ENCODE measurements at regions not wholly inside any gene's neighbourhood (a gene's known extent, or its start where the extent isn't known, plus 50 kb on each side); places are given as distances from the start of the nearest gene placed in this dataset.

GRCh38 chrX:150152036-150152435, 211.1 kb upstream of the MAMLD1 start:
- H4K20me1 ChIP-seq (replicated peaks; ENCODE audit: control insufficient read depth, insufficient read depth, low read length) = no peaks in the 10 kb centered on the region
- no peak overlapping the region for H3K4me2 ChIP-seq (ENCODE audit: insufficient read depth, low read length)
- TF ChIP-seq ESRRA (IDR thresholded peaks at IDR 0.05; ENCODE audit: borderline replicate concordance, low read depth) (no peak), ESRRB (CRISPR knock-in tag; IDR thresholded peaks at IDR 0.05; ENCODE audit: borderline replicate concordance) (no peak), GTF2A2 (tag; IDR thresholded peaks at IDR 0.05) (no peak), ZNF395 (CRISPR knock-in tag; IDR thresholded peaks at IDR 0.05) (no peak), ARHGAP35 (IDR thresholded peaks at IDR 0.05; ENCODE audit: partially characterized antibody) (no peak), NELFE (IDR thresholded peaks at IDR 0.05; ENCODE audit: insufficient read depth, insufficient read length) (no peak)
- no peaks in the 10 kb centered on the region for H3K9me1 ChIP-seq (ENCODE audit: control insufficient read depth, insufficient read depth, low read length)
- ChIA-PET POLR2A (interaction anchor here (0.9 kb wide), 1 partner anchor 25 kb away, joined by 3 read pairs; no protein-coding TSS in a partner anchor), CTCF (ENCODE audit: low intra/inter-chr PET ratio) (no interaction called here)
- ATAC-seq (no peak), DNase-seq (ENCODE audit: extremely low read depth in 1 of 4, low spot score in 3 of 4) (no peak), FAIRE-seq (no peak)
- H3K27me3 ChIP-seq (ENCODE audit: control insufficient read depth in 2 of 2, insufficient read depth in 2 of 2, low read length in 2 of 2) = no peaks in the 10 kb centered on the region; a peak in 1 of 5 replicates
- no peak overlapping the region for H3K27ac ChIP-seq (ENCODE audit: extremely low read depth, low read depth, low read length)
- no TSS peak for BruUV-seq (replicated peaks)
- no peaks in the 10 kb centered on the region for H3K9me3 ChIP-seq (replicated peaks; ENCODE audit: control insufficient read depth, insufficient read depth, low read depth, low read length)
- 0% methylated on average over 4 of the region's 4 CpGs for WGBS (ENCODE audit: insufficient coverage, low coverage, missing lambda C conversion rate)
- intact Hi-C loops (cut with micrococcal nuclease) (no loop called here), in situ Hi-C loops (cut with MboI) (no loop called here)
- no peak overlapping the region for H2AFZ ChIP-seq (ENCODE audit: low read depth, low read length)
- H3K79me2 ChIP-seq (ENCODE audit: control insufficient read depth, insufficient read depth, low read length) = no peaks in the 10 kb centered on the region
- no peak overlapping the region for H3K9ac ChIP-seq (ENCODE audit: insufficient read depth in 1 of 2, low read depth in 2 of 2, low read length in 2 of 2)
- H3K4me1 ChIP-seq (replicated peaks in 1 of 2; ENCODE audit: control insufficient read depth in 2 of 2, insufficient read depth in 2 of 2, low read length in 2 of 2) = no peaks in the 10 kb centered on the region
- H3K4me3 ChIP-seq = no peak overlapping the region
- H3K36me3 ChIP-seq (ENCODE audit: control insufficient read depth, insufficient read depth, low read length) = no peaks in the 10 kb centered on the region

Data from K562 (cell line).